ENCODE measurements at regions not wholly inside any gene's neighbourhood (a gene's known extent, or its start where the extent isn't known, plus 50 kb on each side); places are given as distances from the start of the nearest gene placed in this dataset.

DNA sequence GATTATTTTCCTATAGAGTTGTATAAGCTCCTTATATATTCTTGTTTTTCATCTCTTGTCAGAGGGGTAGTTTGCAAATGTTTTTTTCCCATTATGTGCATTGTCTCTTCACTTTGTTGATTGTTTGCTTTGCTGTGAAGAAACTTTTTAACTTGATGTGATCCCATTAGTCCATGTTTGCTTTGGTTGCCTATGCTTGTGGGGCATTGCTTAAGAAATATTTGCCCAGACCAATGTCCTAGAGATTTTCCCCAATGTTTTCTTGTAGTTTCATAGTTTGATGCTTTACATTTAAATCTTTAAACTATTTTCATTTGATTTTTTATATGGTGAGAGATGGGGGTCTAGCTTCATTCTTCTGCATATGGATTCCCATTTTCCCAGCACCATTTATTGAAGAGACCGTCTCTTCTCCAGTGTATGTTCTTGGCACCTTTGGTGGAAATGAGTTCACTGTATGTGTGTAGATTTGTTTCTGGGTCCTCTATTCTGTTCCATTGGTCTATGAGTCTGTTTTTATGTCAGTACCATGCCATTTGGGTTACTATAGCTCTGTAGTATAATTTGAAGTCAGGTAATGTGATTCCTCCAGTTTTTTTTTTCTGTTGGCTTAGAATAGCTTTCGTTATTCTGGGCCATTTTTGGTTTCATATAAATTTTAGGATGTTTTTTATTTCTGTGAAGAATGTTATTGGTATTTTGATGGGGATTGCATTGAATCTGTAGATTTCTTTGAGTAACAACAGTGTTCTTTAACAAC, 165.8 kb downstream of the ABCA8 start:
- Histone ChIP-seq H3K36me3 (ENCODE audit: control insufficient read depth in 2 of 3, insufficient read depth in 3 of 3, low read length in 3 of 3) (no peaks in the 10 kb centered on the region), H3K4me1 (ENCODE audit: control insufficient read depth in 2 of 3, insufficient read depth in 2 of 3, low read depth in 1 of 3, low read length in 3 of 3) (peaks cover 0 to 3% (median 0%) of the 10 kb centered on the region in 3 donors), H3K27ac (ENCODE audit: low read depth in 2 of 2, low read length in 2 of 2) (no peak overlapping the region), H3K9ac (ENCODE audit: low read length in 3 of 3) (no peak overlapping the region), H3K4me3 (ENCODE audit: low read length in 3 of 3) (no peak overlapping the region), H3K27me3 (ENCODE audit: control insufficient read depth, insufficient read depth, low read length) (no peaks in the 10 kb centered on the region), H3K9me3 (ENCODE audit: control insufficient read depth in 2 of 3, insufficient read depth in 1 of 3, low read length in 3 of 3) (no peaks in the 10 kb centered on the region)
- intact Hi-C loops (cut with DNase I) = no loop called here
- TF ChIP-seq, protein P1, sequence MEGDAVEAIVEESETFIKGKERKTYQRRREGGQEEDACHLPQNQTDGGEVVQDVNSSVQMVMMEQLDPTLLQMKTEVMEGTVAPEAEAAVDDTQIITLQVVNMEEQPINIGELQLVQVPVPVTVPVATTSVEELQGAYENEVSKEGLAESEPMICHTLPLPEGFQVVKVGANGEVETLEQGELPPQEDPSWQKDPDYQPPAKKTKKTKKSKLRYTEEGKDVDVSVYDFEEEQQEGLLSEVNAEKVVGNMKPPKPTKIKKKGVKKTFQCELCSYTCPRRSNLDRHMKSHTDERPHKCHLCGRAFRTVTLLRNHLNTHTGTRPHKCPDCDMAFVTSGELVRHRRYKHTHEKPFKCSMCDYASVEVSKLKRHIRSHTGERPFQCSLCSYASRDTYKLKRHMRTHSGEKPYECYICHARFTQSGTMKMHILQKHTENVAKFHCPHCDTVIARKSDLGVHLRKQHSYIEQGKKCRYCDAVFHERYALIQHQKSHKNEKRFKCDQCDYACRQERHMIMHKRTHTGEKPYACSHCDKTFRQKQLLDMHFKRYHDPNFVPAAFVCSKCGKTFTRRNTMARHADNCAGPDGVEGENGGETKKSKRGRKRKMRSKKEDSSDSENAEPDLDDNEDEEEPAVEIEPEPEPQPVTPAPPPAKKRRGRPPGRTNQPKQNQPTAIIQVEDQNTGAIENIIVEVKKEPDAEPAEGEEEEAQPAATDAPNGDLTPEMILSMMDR (IDR thresholded peaks at IDR 0.05; ENCODE audit: borderline replicate concordance, extremely low read depth, insufficient read depth) = no peak
- FAIRE-seq (no peak), DNase-seq (no peak)

DNA sequence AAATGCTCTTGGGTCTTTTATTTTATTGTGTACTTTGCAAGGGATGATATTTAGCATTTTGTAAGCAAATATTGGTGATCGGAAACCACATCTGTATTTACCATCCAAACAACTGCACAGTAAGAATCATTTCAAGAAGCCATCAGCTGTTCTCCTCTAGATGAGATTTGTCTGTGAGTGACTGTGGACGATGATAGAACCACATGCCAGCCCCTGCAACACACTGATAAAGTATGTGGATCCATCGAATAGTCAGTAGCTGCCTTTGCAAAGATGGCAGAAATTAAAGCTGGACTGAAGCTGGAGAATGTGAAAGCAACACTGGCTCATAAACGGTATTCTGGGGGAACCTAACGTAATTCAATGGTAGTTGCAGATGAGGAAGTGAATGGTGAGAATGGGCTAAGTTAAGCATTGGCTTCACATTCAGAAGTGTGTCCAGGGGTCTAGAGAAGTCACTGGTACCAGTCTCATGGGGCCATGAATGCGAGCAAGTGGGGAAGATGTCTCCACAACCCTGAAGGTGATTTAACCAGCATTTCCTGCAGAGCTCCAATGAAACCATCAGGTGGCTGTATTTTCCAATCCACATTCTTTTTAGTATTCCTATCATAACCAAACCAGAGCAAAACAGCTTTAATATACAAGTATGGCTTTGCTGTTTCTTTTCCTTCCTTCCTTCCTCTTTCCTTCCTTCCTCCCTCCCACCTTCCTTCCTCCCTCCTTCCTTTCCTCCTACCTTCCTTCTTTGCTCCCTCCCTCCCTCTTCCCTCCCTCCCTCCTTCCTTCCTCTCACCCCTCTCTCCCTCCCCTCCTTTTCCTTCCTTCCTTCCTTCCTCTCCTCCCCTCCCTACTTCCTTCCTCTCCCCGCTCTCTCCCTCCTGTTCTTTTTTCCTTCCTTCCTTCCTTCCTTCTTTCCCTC, 169.4 kb downstream of the ABCA8 start:
- H3K9me3 ChIP-seq (ENCODE audit: control insufficient read depth in 2 of 3, insufficient read depth in 1 of 3, low read length in 3 of 3) = no peaks in the 10 kb centered on the region
- no peak overlapping the region for H3K9ac ChIP-seq (ENCODE audit: low read length in 3 of 3)
- H3K36me3 ChIP-seq (ENCODE audit: control insufficient read depth in 2 of 3, insufficient read depth in 3 of 3, low read length in 3 of 3) = no peaks in the 10 kb centered on the region
- no peak overlapping the region for H3K27ac ChIP-seq (ENCODE audit: low read depth in 2 of 2, low read length in 2 of 2)
- H3K4me1 ChIP-seq (ENCODE audit: control insufficient read depth in 2 of 3, insufficient read depth in 2 of 3, low read depth in 1 of 3, low read length in 3 of 3) = peaks cover 0 to 4% (median 0%) of the 10 kb centered on the region in 3 donors
- no peak for DNase-seq
- no peak overlapping the region for H3K4me3 ChIP-seq (ENCODE audit: low read length in 3 of 3)
- TF ChIP-seq, protein P1 (IDR thresholded peaks at IDR 0.05; ENCODE audit: borderline replicate concordance, extremely low read depth, insufficient read depth) = no peak
- intact Hi-C loops (cut with DNase I) = no loop called here
- H3K27me3 ChIP-seq (ENCODE audit: control insufficient read depth, insufficient read depth, low read length) = no peaks in the 10 kb centered on the region
- FAIRE-seq = no peak

DNA sequence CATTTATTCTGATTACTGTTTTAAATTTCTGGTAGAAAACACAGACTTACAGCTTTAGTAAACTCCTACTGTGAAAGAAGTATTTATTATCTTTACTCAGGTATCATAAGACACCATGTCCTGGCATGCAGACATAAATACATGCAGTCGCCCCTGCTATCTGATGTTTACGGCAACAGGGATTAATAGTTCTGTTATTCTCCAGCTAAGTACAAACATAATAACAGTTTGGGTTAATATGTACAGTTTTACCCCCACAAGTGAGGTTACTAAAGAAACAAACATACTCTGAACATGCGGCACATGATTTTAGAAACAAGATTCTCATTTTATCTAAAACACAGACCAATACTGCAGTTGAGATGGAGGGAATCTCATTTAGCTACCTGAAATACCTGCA, 170.8 kb downstream of the ABCA8 start:
- Histone ChIP-seq H3K4me1 (ENCODE audit: control insufficient read depth in 2 of 3, insufficient read depth in 2 of 3, low read depth in 1 of 3, low read length in 3 of 3) (peaks cover 0 to 4% (median 0%) of the 10 kb centered on the region in 3 donors), H3K36me3 (ENCODE audit: control insufficient read depth in 2 of 3, insufficient read depth in 3 of 3, low read length in 3 of 3) (no peaks in the 10 kb centered on the region), H3K27ac (ENCODE audit: low read depth in 2 of 2, low read length in 2 of 2) (no peak overlapping the region), H3K9ac (ENCODE audit: low read length in 3 of 3) (no peak overlapping the region), H3K4me3 (ENCODE audit: low read length in 3 of 3) (no peak overlapping the region), H3K9me3 (ENCODE audit: control insufficient read depth in 2 of 3, insufficient read depth in 1 of 3, low read length in 3 of 3) (no peaks in the 10 kb centered on the region), H3K27me3 (ENCODE audit: control insufficient read depth, insufficient read depth, low read length) (no peaks in the 10 kb centered on the region)
- DNase-seq (no peak), FAIRE-seq (no peak)
- TF ChIP-seq, protein P1 (IDR thresholded peaks at IDR 0.05; ENCODE audit: borderline replicate concordance, extremely low read depth, insufficient read depth) = no peak
- intact Hi-C loops (cut with DNase I) = no loop called here

Measured in kidney (tissue), 13 donors.